Kidney capillary endothelial cell (primary cell): ENCODE measurements at regions not wholly inside any gene's neighbourhood (a gene's known extent, or its start where the extent isn't known, plus 50 kb on each side); places are given as distances from the start of the nearest gene placed in this dataset.

Experiments used
- DNase-seq: peaks from one replicate; pipeline ENCODE4 v3.0.0-alpha.2; 2018; ENCODE audit warnings: low spot score

GRCh38 chr6:33923857-33924514, 120.2 kb upstream of the MLN start:
- DNase-seq = no peak

GRCh38 chr6:33921745-33922144, 117.9 kb upstream of the MLN start:
- DNase-seq = no peak

- DNase-seq = no peak
Observed at GRCh38 chr6:33918175-33918695, 114.4 kb upstream of the MLN start.

GRCh38 chr6:33915134-33915533, 111.3 kb upstream of the MLN start:
- DNase-seq = no peak

GRCh38 chr6:33914645-33915044, 110.8 kb upstream of the MLN start:
- no peak for DNase-seq

- no peak for DNase-seq
Observed at GRCh38 chr6:33912195-33912594, 108.4 kb upstream of the MLN start.

- no peak for DNase-seq
Observed at GRCh38 chr6:33911488-33911887, 107.7 kb upstream of the MLN start.

GRCh38 chr6:33910594-33910993, 106.8 kb upstream of the MLN start:
- DNase-seq = no peak

GRCh38 chr6:33909737-33910136, 105.9 kb upstream of the MLN start:
- no peak for DNase-seq

GRCh38 chr6:33908025-33908424, 104.2 kb upstream of the MLN start:
- no peak for DNase-seq

GRCh38 chr6:33907227-33907626, 103.4 kb upstream of the MLN start:
- no peak for DNase-seq

- DNase-seq = no peak
Observed at GRCh38 chr6:33906439-33906838, 102.6 kb upstream of the MLN start.

GRCh38 chr6:33905071-33905609, 101.3 kb upstream of the MLN start:
- no peak for DNase-seq

- no peak for DNase-seq
Observed at GRCh38 chr6:33904747-33905065, 100.9 kb upstream of the MLN start.

GRCh38 chr6:33904050-33904746, 100.4 kb upstream of the MLN start:
- no peak for DNase-seq

- DNase-seq = no peak
Observed at GRCh38 chr6:33903579-33903978, 99.8 kb upstream of the MLN start.

GRCh38 chr6:33902457-33902853, 98.7 kb upstream of the MLN start:
- no peak for DNase-seq

- no peak for DNase-seq
Observed at GRCh38 chr6:33901822-33902456, 98.1 kb upstream of the MLN start.

GRCh38 chr6:33898771-33899170, 95.0 kb upstream of the MLN start:
- DNase-seq = no peak

- no peak for DNase-seq
Observed at GRCh38 chr6:33897189-33897780, 93.5 kb upstream of the MLN start.

- DNase-seq = no peak
Observed at GRCh38 chr6:33896391-33897188, 92.8 kb upstream of the MLN start.

- DNase-seq = no peak
Observed at GRCh38 chr6:33895988-33896387, 92.2 kb upstream of the MLN start.
